ENCODE measurements at regions not wholly inside any gene's neighbourhood (a gene's known extent, or its start where the extent isn't known, plus 50 kb on each side); places are given as distances from the start of the nearest gene placed in this dataset.

DNA sequence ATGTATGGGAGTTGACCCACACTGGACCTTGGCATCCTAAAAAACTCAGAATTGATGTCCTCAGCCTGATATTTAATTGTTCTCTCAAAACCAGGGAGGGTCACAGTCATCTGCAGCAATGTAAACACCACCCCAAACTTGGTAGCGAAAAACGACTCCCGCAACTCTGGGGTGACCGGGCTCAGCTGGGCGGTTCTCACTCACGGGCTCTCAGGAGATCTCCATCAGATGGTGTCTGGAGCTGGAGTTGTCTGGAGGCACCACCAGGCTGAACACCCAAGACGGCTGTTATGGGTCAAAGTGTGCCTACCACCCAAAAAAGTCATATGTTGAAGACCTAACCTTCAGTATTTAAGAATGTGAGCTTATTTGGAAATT is 50.9 kb upstream of the NXT1 start:
- no peaks in the 10 kb centered on the region for H3K4me1 ChIP-seq (ENCODE audit: control insufficient read depth in 2 of 2, insufficient read depth in 2 of 2, low read length in 2 of 2)
- no peak overlapping the region for H3K27ac ChIP-seq (ENCODE audit: low read length in 2 of 2)
- H4K20me1 ChIP-seq (ENCODE audit: control insufficient read depth, insufficient read depth, low read length, poor library complexity, severe bottlenecking): no peaks in the 10 kb centered on the region
- H3K4me1 Mint-ChIP-seq: no peaks in the 10 kb centered on the region
- no peaks in the 10 kb centered on the region for H3K9me3 ChIP-seq (ENCODE audit: control extremely low read depth in 1 of 3, control insufficient read depth in 2 of 3, insufficient read depth in 1 of 3, low read length in 2 of 3)
- TF ChIP-seq EZH2 (IDR thresholded peaks at IDR 0.05; ENCODE audit: borderline replicate concordance, insufficient read depth, low read depth, low read length, poor library complexity, severe bottlenecking): no peak
- TF ChIP-seq, protein P1, sequence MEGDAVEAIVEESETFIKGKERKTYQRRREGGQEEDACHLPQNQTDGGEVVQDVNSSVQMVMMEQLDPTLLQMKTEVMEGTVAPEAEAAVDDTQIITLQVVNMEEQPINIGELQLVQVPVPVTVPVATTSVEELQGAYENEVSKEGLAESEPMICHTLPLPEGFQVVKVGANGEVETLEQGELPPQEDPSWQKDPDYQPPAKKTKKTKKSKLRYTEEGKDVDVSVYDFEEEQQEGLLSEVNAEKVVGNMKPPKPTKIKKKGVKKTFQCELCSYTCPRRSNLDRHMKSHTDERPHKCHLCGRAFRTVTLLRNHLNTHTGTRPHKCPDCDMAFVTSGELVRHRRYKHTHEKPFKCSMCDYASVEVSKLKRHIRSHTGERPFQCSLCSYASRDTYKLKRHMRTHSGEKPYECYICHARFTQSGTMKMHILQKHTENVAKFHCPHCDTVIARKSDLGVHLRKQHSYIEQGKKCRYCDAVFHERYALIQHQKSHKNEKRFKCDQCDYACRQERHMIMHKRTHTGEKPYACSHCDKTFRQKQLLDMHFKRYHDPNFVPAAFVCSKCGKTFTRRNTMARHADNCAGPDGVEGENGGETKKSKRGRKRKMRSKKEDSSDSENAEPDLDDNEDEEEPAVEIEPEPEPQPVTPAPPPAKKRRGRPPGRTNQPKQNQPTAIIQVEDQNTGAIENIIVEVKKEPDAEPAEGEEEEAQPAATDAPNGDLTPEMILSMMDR (IDR thresholded peaks at IDR 0.05): no peak
- no peak overlapping the region for H3K27ac Mint-ChIP-seq
- no peaks in the 10 kb centered on the region for H3K27me3 ChIP-seq (replicated peaks in 1 of 4; ENCODE audit: control extremely low read depth in 1 of 4, control insufficient read depth in 3 of 4, insufficient read depth in 4 of 4, low read length in 3 of 4)
- no peak overlapping the region for H3K4me2 ChIP-seq (replicated peaks; ENCODE audit: low read depth, low read length, poor library complexity, severe bottlenecking)
- H3K27me3 Mint-ChIP-seq: peaks cover 5% of the 10 kb centered on the region
- H3K9ac ChIP-seq (ENCODE audit: low read length): no peak overlapping the region
- H2AFZ ChIP-seq (ENCODE audit: insufficient read depth, low read depth, low read length, poor library complexity, severe bottlenecking): no peak overlapping the region
- WGBS (ENCODE audit: insufficient coverage): 100% methylated on average over 5 of the region's 7 CpGs
- POLR2A ChIA-PET: no interaction called here
- intact Hi-C loops (cut with micrococcal nuclease): no loop called here
- H3K4me3 ChIP-seq (ENCODE audit: control extremely low read depth in 1 of 5, extremely low read depth in 1 of 5, insufficient read depth in 1 of 5, low read depth in 2 of 5, low read length in 4 of 5): no peak overlapping the region
- no peaks in the 10 kb centered on the region for H3K36me3 ChIP-seq (replicated peaks in 1 of 2; ENCODE audit: control extremely low read depth in 1 of 2, control insufficient read depth in 1 of 2, extremely low read depth in 1 of 2, insufficient read depth in 2 of 2, low read length in 1 of 2)
- CTCF ChIA-PET: no interaction called here
- no peak for ATAC-seq (ENCODE audit: low read depth)
- no peak overlapping the region for H3K4me3 Mint-ChIP-seq
- no peaks in the 10 kb centered on the region for H3K9me3 Mint-ChIP-seq (ENCODE audit: insufficient read depth)
- no peaks in the 10 kb centered on the region for H3K79me2 ChIP-seq (ENCODE audit: control insufficient read depth, insufficient read depth, low read length)
- DNase-seq: no peak

- Histone ChIP-seq H2AFZ (ENCODE audit: insufficient read depth, low read depth, low read length, poor library complexity, severe bottlenecking) (no peak overlapping the region), H3K4me3 (ENCODE audit: control extremely low read depth in 1 of 5, extremely low read depth in 1 of 5, insufficient read depth in 1 of 5, low read depth in 2 of 5, low read length in 4 of 5) (no peak overlapping the region)
- no peak overlapping the region for H3K4me3 Mint-ChIP-seq
Measured at GRCh38 chr20:23298926-23299672, 51.5 kb upstream of the NXT1 start.

More at GRCh38 chr20:23298926-23299672, 51.5 kb upstream of the NXT1 start:
- Histone ChIP-seq H3K4me2 (replicated peaks; ENCODE audit: low read depth, low read length, poor library complexity, severe bottlenecking) (no peak overlapping the region), H4K20me1 (ENCODE audit: control insufficient read depth, insufficient read depth, low read length, poor library complexity, severe bottlenecking) (no peaks in the 10 kb centered on the region), H3K4me1 (ENCODE audit: control insufficient read depth in 2 of 2, insufficient read depth in 2 of 2, low read length in 2 of 2) (no peaks in the 10 kb centered on the region), H3K27me3 (replicated peaks in 1 of 4; ENCODE audit: control extremely low read depth in 1 of 4, control insufficient read depth in 3 of 4, insufficient read depth in 4 of 4, low read length in 3 of 4) (no peaks in the 10 kb centered on the region), H3K36me3 (replicated peaks in 1 of 2; ENCODE audit: control extremely low read depth in 1 of 2, control insufficient read depth in 1 of 2, extremely low read depth in 1 of 2, insufficient read depth in 2 of 2, low read length in 1 of 2) (no peaks in the 10 kb centered on the region), H3K9ac (ENCODE audit: low read length) (no peak overlapping the region), H3K79me2 (ENCODE audit: control insufficient read depth, insufficient read depth, low read length) (no peaks in the 10 kb centered on the region), H3K27ac (ENCODE audit: low read length in 2 of 2) (no peak overlapping the region), H3K9me3 (ENCODE audit: control extremely low read depth in 1 of 3, control insufficient read depth in 2 of 3, insufficient read depth in 1 of 3, low read length in 2 of 3) (no peaks in the 10 kb centered on the region)
- ChIA-PET CTCF (no interaction called here), POLR2A (no interaction called here)
- Mint-ChIP-seq H3K9me3 (ENCODE audit: insufficient read depth) (no peaks in the 10 kb centered on the region), H3K4me1 (no peaks in the 10 kb centered on the region), H3K27me3 (peaks cover 7% of the 10 kb centered on the region), H3K27ac (no peak overlapping the region)
- 69% methylated on average over 4 of the region's 6 CpGs for WGBS (ENCODE audit: insufficient coverage)
- intact Hi-C loops (cut with micrococcal nuclease): no loop called here
- ATAC-seq (ENCODE audit: low read depth) (no peak), DNase-seq (no peak)
- TF ChIP-seq, protein P1 (IDR thresholded peaks at IDR 0.05): no peak
- TF ChIP-seq EZH2 (IDR thresholded peaks at IDR 0.05; ENCODE audit: borderline replicate concordance, insufficient read depth, low read depth, low read length, poor library complexity, severe bottlenecking): no peak
